Upper lobe of left lung (tissue), 4 donors: ENCODE measurements at regions not wholly inside any gene's neighbourhood (a gene's known extent, or its start where the extent isn't known, plus 50 kb on each side); places are given as distances from the start of the nearest gene placed in this dataset.

Experiments
- EP300 ChIP-seq, 4 donors: sonication (generic); formaldehyde crosslinking; IDR thresholded peaks; one replicate each; pipeline ENCODE4 v1.5.1; 2017; ENCODE audit warnings: antibody characterized with exemption in 4 of 4, control low read depth in 2 of 4
- POLR2A ChIP-seq, 4 donors: fragments of 450-650 bp; IDR thresholded peaks; one replicate each; pipeline ENCODE4 v1.5.1; 2016 to 2017; ENCODE audit warnings: antibody characterized with exemption in 4 of 4, mild to moderate bottlenecking in 2 of 4

DNA sequence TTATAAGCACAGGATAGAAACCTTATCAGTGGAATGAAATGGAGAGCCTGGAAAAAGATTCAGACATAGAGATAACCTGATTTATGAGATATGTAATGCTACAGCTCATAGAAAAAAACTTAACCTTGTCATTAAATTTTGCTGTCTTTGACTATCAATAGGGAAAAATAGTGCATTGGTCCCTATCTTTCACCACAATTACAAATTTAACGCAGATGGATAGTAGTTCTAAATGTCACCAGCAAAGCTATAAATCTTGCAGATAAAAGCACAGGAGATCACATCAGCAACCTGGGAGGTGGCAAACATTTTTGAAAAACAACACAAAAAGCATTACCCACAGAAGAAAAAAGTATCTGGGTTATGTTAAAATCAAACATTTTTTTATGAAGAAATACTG is 831.6 kb downstream of the BRINP3 start:
- TF ChIP-seq POLR2A (IDR thresholded peaks at IDR 0.05) (no peak), EP300 (IDR thresholded peaks at IDR 0.05) (no peak)
